Neural progenitor cell (in vitro differentiated cells): ENCODE measurements at regions not wholly inside any gene's neighbourhood (a gene's known extent, or its start where the extent isn't known, plus 50 kb on each side); places are given as distances from the start of the nearest gene placed in this dataset.

ENCODE experiments used
- EZH2 ChIP-seq: fragments of 200-600 bp; sonication (generic); IDR thresholded peaks from 2 replicates; pipeline ENCODE4 v1.6.1; 2017; ENCODE audit warnings: antibody characterized with exemption, mild to moderate bottlenecking, moderate library complexity
- EZH2phosphoT487 ChIP-seq: fragments of 200-600 bp; sonication (generic); IDR thresholded peaks from 2 replicates; pipeline ENCODE4 v1.6.1; 2017; ENCODE audit warnings: antibody characterized with exemption
- TF ChIP-seq, protein P1 (sequence below): fragments of 200-600 bp; sonication (generic); IDR thresholded peaks from 2 replicates; pipeline ENCODE4 v1.5.1; 2017; ENCODE audit warnings: antibody characterized with exemption, mild to moderate bottlenecking

DNA sequence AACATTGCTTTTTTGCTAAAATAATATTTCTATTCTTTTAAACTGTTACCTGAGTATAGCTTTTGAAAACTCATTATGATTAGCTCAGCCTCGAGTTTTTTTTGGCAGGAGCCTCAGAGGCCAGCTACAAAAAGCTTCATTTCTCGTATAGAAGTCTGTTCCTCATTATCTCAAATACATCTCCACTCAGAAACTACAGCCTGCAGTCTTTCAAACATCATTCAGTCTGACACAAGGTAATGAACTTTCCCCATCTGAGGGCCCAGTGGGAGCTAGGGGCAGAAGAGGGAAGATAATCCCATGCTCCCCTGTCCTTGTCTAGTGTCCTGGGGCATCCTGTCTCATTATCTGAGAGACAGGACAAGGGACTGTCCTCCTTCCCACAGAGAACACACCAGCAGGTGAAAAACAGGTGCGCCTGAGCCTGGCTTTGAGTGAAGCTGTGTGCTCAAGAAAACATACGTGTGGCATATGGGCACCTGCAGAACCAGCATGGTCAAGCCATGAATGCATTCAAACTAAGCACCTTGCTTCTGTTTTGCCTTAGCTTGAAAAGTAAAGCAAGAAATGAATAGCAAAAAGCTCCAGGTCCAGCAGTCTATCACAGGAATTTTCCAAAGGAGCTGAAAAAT is 247.5 kb downstream of the MREG start:
- TF ChIP-seq, protein P1, sequence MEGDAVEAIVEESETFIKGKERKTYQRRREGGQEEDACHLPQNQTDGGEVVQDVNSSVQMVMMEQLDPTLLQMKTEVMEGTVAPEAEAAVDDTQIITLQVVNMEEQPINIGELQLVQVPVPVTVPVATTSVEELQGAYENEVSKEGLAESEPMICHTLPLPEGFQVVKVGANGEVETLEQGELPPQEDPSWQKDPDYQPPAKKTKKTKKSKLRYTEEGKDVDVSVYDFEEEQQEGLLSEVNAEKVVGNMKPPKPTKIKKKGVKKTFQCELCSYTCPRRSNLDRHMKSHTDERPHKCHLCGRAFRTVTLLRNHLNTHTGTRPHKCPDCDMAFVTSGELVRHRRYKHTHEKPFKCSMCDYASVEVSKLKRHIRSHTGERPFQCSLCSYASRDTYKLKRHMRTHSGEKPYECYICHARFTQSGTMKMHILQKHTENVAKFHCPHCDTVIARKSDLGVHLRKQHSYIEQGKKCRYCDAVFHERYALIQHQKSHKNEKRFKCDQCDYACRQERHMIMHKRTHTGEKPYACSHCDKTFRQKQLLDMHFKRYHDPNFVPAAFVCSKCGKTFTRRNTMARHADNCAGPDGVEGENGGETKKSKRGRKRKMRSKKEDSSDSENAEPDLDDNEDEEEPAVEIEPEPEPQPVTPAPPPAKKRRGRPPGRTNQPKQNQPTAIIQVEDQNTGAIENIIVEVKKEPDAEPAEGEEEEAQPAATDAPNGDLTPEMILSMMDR, result no peak
- TF ChIP-seq EZH2phosphoT487, result no peak
- no peak for TF ChIP-seq EZH2
